ENCODE measurements at regions not wholly inside any gene's neighbourhood (a gene's known extent, or its start where the extent isn't known, plus 50 kb on each side); places are given as distances from the start of the nearest gene placed in this dataset.

GRCh38 chr3:117540597-117540996 lies 831.0 kb downstream of the TUSC7 start:
- in situ Hi-C loops (cut with MboI; ENCODE audit: low sequenced_read_pairs in 4 of 4) = no loop called here
- H3K27me3 ChIP-seq = no peaks in the 10 kb centered on the region
- no peaks in the 10 kb centered on the region for H3K36me3 ChIP-seq
- intact Hi-C loops (cut with DNase I; ENCODE audit: low total_unique reads) = no loop called here
- no peak overlapping the region for H3K27ac ChIP-seq
- no peaks in the 10 kb centered on the region for H3K9me3 ChIP-seq
- H3K4me1 ChIP-seq = no peaks in the 10 kb centered on the region
- no peak for TF ChIP-seq POLR2A (IDR thresholded peaks at IDR 0.05)
- TF ChIP-seq, protein P1, sequence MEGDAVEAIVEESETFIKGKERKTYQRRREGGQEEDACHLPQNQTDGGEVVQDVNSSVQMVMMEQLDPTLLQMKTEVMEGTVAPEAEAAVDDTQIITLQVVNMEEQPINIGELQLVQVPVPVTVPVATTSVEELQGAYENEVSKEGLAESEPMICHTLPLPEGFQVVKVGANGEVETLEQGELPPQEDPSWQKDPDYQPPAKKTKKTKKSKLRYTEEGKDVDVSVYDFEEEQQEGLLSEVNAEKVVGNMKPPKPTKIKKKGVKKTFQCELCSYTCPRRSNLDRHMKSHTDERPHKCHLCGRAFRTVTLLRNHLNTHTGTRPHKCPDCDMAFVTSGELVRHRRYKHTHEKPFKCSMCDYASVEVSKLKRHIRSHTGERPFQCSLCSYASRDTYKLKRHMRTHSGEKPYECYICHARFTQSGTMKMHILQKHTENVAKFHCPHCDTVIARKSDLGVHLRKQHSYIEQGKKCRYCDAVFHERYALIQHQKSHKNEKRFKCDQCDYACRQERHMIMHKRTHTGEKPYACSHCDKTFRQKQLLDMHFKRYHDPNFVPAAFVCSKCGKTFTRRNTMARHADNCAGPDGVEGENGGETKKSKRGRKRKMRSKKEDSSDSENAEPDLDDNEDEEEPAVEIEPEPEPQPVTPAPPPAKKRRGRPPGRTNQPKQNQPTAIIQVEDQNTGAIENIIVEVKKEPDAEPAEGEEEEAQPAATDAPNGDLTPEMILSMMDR (IDR thresholded peaks at IDR 0.05 in 4 of 5, conservative IDR thresholded peaks at IDR 0.05 in 1 of 5) = no peak
- no peak for ATAC-seq
- no peak overlapping the region for H3K4me3 ChIP-seq
- DNase-seq = no peak

GRCh38 chr3:117541721-117542120 lies 832.1 kb downstream of the TUSC7 start:
- Histone ChIP-seq H3K4me3 (no peak overlapping the region), H3K27me3 (no peaks in the 10 kb centered on the region), H3K36me3 (no peaks in the 10 kb centered on the region), H3K4me1 (no peaks in the 10 kb centered on the region), H3K27ac (no peak overlapping the region), H3K9me3 (no peaks in the 10 kb centered on the region)
- intact Hi-C loops (cut with DNase I; ENCODE audit: low total_unique reads) (no loop called here), in situ Hi-C loops (cut with MboI; ENCODE audit: low sequenced_read_pairs in 4 of 4) (no loop called here)
- DNase-seq (no peak), ATAC-seq (no peak)
- TF ChIP-seq, protein P1 (IDR thresholded peaks at IDR 0.05 in 4 of 5, conservative IDR thresholded peaks at IDR 0.05 in 1 of 5) = no peak
- no peak for TF ChIP-seq POLR2A (IDR thresholded peaks at IDR 0.05)

GRCh38 chr3:117543521-117543920 lies 833.9 kb downstream of the TUSC7 start:
- Histone ChIP-seq H3K4me3 (no peak overlapping the region), H3K36me3 (no peaks in the 10 kb centered on the region), H3K9me3 (no peaks in the 10 kb centered on the region), H3K4me1 (no peaks in the 10 kb centered on the region), H3K27ac (no peak overlapping the region), H3K27me3 (no peaks in the 10 kb centered on the region)
- ATAC-seq = no peak
- DNase-seq = no peak
- in situ Hi-C loops (cut with MboI; ENCODE audit: low sequenced_read_pairs in 4 of 4) (no loop called here), intact Hi-C loops (cut with DNase I; ENCODE audit: low total_unique reads) (no loop called here)
- TF ChIP-seq, protein P1 (IDR thresholded peaks at IDR 0.05 in 4 of 5, conservative IDR thresholded peaks at IDR 0.05 in 1 of 5) = no peak
- no peak for TF ChIP-seq POLR2A (IDR thresholded peaks at IDR 0.05)

GRCh38 chr3:117545484-117545883 lies 835.9 kb downstream of the TUSC7 start:
- no peaks in the 10 kb centered on the region for H3K9me3 ChIP-seq
- DNase-seq (no peak), ATAC-seq (no peak)
- no peaks in the 10 kb centered on the region for H3K36me3 ChIP-seq
- in situ Hi-C loops (cut with MboI; ENCODE audit: low sequenced_read_pairs in 4 of 4) = no loop called here
- no peaks in the 10 kb centered on the region for H3K4me1 ChIP-seq
- H3K4me3 ChIP-seq = no peak overlapping the region
- intact Hi-C loops (cut with DNase I; ENCODE audit: low total_unique reads) = no loop called here
- no peak overlapping the region for H3K27ac ChIP-seq
- H3K27me3 ChIP-seq = no peaks in the 10 kb centered on the region
- TF ChIP-seq POLR2A (IDR thresholded peaks at IDR 0.05) = no peak
- TF ChIP-seq, protein P1 (IDR thresholded peaks at IDR 0.05 in 4 of 5, conservative IDR thresholded peaks at IDR 0.05 in 1 of 5) = no peak

DNA sequence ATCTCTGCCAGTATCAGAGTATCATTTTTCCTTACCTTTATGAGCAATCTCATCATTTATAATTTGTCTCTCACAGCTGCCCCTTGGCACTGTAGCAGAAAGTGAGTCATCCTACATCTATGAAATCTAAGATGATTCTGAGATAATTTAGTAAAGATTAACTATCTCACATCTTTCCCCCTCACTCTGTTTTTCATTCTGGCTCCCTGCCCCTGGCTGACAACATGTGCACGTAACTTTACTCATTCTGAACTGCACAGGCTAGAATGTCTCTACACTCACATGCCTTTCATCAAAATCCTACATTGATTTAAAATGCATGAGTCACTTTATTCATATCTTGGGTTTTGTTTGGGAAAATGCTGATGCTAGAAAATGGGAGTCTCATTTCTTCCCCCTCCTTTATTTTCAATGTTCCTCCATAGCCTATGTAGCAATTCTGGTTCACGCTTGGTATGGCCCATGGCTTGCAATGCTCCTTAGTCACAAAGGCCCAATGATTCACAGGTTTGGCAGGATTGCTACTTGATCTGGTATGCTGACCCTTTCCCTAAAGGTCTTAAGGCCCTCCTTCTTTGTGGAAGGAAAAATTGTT lies 838.5 kb downstream of the TUSC7 start:
- no peaks in the 10 kb centered on the region for H3K9me3 ChIP-seq
- H3K4me3 ChIP-seq = no peak overlapping the region
- intact Hi-C loops (cut with DNase I; ENCODE audit: low total_unique reads) (no loop called here), in situ Hi-C loops (cut with MboI; ENCODE audit: low sequenced_read_pairs in 4 of 4) (no loop called here)
- H3K36me3 ChIP-seq = no peaks in the 10 kb centered on the region
- DNase-seq (no peak), ATAC-seq (no peak)
- H3K4me1 ChIP-seq = no peaks in the 10 kb centered on the region
- H3K27me3 ChIP-seq = no peaks in the 10 kb centered on the region
- TF ChIP-seq, protein P1 (IDR thresholded peaks at IDR 0.05 in 4 of 5, conservative IDR thresholded peaks at IDR 0.05 in 1 of 5) = no peak
- no peak for TF ChIP-seq POLR2A (IDR thresholded peaks at IDR 0.05)
- no peak overlapping the region for H3K27ac ChIP-seq

Measured in gastrocnemius medialis (tissue), 4 donors.